ENCODE measurements at regions not wholly inside any gene's neighbourhood (a gene's known extent, or its start where the extent isn't known, plus 50 kb on each side); places are given as distances from the start of the nearest gene placed in this dataset.

DNA sequence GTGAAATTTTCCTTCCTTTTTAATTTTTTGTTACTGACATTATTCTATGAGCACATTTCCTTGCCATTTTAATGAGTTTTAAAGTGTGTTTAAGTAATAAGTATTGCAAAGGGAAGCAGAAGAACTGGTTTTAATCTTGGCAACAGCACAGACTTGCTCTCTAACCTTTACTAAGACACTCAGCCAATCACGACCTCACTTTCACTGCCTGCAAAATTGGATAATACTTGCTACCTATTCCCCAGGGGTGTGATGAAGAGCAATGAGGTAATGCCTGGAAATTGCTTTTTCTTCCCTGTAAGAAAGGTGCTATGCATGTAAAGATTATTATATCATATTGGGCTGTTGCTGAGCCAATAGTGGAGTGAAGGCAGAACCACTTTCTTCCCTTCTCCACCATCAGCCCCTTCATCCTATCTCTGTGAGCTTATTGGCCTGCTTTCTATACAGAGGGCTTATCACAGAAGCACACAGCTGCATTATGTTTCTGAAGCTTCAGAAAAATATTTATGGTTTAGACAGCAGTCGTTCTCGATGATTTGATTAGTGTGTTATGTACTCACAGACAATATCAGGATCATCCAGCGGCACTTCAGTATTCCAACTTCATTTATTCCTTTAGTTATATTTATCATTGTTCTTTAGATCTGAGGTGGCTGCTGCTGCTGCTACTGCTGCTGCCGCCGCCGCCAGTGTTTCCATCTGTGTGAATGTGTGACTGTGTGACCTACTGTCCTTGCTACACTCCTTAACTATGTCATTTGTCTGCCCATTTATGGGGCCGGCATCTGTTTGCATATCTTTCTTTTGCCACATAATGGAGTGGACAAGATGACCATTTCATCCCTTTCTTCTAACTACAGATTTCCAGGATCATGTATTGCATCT is 255.1 kb downstream of the C4orf33 start:
- no peak for DNase-seq

DNA sequence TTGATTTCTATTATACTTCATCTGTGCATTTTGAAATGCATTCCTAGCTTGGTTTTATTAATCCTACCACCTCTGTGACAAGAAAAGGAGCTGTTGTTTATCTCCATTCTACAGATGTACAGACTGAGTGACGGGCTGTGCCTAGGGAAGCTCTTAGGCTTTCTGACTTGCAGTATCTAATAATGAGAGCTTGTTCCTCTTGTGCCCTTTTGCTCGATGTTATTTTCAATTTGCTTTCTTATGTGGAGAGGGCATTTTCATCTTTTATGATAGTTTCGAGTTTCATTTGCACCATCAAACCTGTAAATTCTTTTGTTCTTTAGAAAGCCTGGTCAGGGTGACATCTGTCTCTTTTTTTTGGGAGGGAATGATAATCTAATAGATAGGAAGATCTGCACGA is 256.5 kb downstream of the C4orf33 start:
- DNase-seq = no peak

DNA sequence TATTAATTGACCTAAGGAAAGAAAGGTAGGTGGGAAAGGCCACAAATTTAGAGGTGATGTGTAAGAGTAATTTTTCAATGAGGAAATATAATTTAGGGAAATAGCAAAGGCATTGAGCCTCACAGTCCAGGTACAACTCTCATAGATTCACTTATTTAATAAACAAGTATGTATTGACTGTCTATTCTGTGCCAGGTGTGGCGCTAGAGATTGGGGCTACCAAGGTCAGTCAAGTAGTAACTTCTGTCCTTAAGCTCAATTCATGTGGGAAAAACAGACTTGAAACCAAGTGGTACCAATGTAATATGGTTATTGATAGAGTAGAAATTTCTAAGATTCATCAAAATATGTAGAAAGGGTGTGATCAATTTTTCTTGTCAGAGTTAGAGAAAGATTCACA is 257.5 kb downstream of the C4orf33 start:
- DNase-seq = no peak

DNA sequence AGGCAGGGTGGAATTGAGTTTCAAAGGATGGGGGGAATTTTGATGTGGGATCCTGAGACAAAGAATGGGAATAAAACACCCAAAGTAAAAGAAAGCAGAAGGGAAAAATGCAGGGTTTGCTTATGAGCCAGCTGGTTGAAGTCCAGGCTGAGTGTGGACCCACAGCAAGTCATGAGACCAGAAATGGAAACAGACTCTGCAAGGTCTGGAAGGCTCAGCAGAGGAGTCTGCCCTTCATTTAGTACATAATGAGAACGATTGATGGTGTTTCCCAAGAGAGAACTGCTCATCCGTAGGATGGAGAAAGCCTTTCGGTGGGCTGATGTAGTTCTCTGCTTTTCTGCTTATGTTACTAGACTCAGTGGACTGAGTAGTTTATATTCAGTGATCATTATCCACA is 259.1 kb downstream of the C4orf33 start:
- DNase-seq = no peak

DNA sequence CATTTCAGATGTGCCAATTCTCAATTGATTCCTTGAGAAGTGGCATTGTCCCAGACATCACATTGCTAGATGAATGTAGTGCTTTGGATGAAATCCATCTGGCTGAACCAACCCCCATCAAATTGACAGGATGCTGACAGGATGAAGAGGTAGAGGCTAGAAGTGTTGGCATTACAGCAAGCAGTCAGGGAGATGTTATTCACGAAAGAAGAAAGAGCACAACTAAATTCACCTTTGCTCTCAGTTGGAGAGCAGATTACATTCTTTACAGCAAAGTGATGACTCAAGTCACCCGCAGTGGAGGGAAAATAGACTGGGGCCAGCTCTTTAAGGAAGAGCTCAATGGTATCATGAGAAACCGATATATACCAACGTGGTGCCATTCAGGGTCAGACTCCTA is 259.6 kb downstream of the C4orf33 start:
- no peak for DNase-seq

DNA sequence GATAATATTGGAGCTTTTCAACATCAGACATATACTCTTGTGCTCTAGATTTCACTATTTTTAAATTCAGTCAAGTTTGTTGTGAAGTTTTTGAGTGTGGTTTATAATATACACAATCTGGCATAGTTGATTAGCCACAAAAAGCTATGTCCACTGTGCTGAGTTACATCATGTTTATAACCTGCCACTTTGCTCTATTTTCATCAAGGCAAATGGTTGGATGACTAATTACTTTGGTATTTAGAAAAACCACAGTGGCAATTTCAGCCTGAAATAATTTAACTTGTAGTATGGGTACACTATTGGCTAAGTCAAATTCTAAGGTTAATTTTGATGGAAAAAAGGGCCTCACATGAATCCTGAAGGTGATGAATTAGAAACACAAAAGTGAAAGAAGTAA is 262.6 kb downstream of the C4orf33 start:
- no peak for DNase-seq

DNA sequence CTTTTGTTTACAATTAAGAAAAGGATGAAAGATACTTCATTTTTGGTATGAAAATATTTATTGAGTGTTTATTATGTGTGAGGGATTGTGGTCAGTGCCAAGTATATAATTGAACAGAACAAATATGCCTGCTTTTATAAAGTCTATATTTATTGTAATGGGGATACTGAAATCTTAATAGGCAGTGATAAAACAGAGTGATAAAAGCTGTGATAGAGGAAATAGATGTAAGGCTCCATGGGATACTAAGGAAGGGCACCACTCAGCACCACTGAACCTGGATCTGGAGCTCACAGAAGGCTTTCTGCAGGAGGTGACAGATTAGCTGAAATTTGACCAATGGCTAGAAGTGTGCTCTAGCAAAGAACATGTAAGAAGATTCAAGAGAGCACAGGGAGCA is 263.5 kb downstream of the C4orf33 start:
- DNase-seq = no peak

DNA sequence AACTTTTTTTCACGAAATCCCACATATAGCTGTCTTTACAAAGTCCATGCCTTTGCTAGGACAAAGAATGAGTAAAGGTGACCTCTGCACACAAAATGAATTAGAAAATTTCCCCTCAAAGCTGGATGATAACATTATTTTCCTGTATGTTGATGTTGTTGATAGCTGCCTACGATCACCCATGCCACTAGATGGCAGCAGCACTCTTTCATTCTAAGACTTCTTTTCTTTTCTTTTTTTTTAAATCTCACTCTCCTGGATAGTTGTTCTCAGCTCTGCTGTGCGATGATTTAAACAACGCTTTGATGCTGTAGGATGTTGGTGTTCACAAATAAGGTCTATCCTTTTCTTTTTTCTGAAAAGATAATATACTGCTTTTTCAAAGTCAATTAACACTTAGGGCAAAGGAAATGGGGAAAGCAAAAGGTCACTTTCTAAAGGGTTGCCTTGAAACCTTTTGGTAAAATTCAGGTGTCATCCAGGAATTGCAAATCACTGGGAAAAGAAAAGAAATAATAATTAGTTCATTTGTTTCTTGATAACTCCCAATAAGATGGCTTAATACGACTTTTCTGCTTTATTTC is 266.8 kb downstream of the C4orf33 start:
- DNase-seq = no peak

DNA sequence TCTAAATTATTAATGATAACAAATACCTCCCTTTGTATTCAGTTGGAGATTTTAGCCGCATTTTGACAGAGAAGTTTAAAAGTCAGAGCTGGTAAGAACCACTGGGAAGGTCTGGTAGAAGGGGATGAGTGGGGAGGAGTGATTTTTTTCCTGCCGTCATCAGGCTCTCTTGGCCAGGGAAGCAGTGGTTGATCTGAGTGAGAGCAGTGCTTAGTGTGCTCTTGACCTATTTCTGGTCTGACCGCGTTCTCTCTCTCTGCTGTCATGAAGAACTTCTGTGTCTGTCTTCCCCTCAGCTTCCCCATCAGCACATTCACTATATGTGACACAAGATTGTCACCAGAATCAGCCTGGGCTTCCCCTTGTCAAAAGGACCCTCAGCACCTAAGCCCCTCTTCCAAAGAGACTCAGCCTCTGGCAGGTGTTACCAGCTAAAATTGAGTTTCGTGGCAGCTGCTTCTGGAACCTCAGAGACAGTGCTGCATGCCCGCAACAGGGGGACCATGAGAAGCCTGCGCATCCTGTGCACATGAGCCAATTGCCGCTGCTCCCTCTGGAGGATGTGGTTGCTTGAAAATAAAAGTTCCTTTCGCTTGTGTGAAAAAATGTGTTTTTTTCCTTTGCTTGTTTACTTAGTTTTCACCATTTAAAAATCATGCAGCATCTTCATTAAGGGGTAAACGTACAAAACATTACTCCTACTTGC is 268.9 kb downstream of the C4orf33 start:
- DNase-seq = no peak

DNA sequence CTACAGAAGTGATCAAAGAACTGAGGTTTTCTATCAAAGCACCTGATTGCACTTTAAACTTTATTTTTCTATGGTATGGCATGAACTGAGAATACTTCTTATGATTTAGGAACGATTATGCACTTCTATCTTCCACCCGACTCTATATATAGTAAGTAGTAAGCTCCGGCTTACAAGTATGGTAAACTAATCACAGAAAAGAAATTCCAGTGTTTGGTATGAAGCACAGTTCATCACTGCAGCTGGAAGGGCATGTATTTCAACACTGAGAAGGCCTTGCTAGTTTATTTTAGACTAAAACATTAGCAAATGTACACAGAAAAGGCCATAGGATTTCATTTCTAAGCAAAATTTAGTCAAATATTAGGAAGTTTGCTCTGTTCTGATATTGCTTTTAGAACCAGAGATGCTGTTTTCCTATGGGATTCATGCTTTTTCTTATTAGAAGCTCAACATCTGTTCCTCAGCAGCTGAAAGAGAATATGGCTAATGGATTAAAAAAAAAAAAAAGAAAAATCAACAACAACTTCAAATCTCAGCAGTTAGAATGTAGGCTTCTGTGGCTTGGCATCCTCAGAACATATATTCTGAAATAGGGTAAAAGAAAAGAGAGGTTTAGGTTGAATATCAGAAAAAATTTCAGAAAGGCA is 273.5 kb downstream of the C4orf33 start:
- no peak for DNase-seq

DNA sequence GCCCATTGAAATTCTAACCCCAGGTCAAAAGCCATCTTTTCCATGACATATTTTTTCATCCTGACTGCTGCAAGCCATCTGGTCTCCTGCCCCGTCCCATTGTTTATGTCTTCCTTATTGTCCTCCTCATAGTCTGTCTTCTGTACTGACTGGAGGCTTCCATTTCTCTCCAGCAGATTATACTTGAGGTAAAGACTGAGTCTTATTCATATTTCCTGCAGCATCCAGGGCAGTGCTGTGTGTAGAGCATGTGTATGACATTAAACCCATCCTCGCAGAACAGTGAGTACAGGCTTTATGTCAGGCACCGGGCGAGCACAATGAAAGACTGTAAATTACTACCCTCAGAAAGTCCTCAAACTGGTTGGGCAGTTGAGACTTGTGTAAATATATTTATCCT is 275.1 kb downstream of the C4orf33 start:
- no peak for DNase-seq

DNA sequence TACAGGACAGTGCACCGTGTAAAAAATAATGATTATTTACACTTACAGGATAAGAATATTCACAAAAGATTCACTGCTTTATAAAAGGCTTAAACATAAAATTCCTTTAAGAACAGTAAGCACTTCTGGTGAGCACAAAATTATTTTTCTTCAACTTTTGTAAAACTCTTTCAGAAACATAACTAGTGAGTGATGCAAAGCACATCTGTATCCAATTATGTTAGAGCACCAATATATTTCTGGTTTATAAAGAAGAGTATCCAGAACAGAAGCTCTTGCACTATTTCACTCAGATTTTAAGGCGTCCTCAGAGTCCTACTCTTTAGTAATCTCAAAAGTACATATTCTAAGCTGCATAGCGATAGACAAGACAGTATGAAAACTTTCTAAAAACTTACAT is 276.0 kb downstream of the C4orf33 start:
- no peak for DNase-seq

DNA sequence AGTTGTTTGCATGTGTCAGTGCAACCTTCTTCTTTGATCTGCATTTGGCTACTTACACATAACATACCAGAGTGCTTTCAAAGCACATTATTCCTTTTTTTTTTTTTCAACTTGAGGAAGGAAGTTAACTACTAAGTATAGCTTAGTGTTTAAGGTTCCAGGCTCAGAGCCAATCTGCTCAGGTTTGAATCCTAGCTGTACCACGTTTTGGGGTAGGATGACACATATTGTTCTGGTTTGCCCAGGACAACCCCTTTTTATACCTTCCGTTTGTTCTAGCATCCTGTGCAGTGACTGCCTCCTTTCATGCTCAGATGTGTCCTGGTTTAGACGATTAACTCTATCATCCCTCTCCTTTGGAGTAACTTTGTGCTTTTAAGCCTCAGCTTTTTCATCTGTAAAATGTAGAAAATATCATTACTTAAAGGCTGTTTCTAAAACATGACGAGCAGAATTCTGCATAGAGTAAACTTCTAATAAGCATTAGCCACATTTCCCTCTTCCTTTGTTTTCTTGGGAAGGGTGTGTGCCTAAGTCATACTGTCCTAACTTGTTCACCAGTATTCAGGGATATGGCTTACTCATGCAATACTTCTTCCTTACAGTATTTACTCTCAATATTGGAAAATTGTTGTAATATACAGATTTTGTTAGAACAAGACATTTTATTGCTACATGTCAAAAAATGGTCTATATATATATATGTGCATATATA is 281.3 kb downstream of the C4orf33 start:
- no peak for DNase-seq

DNA sequence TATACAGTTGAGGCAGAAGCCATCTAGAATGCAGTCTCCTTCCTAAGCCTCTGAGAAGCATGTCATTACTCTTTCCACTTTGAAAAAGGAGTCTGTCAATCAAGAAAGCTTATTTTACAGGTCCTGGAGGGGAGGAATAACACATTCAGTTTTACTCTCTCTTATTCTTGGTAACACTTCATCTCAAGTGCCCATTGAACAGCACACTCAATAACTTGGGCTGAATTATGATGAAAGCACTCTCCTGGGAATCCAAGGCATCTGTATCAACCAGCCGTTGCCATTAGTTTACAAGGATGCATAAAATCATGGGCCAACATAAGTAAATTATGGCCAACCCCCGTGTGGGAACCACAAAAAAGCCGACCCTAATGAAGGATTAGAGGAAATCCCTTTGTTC is 282.4 kb downstream of the C4orf33 start:
- no peak for DNase-seq

DNA sequence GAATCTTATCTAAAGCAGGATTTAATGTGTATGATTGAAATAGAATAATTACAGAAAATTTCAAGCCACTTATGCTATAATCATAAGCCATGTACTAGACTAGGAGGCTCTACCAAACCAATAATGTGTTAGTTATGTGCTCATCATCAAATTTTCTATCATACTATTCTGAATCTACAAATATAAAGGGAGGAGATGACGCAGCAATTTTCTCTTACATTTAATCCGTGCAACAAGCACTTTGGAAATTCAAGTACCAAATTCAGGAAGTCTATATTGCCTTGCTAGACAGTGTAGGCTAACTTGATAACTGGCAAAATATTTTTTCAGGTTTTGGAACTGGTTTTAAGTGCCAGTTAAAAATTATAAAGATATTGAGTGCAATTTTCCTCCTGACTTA is 283.5 kb downstream of the C4orf33 start:
- no peak for DNase-seq

DNA sequence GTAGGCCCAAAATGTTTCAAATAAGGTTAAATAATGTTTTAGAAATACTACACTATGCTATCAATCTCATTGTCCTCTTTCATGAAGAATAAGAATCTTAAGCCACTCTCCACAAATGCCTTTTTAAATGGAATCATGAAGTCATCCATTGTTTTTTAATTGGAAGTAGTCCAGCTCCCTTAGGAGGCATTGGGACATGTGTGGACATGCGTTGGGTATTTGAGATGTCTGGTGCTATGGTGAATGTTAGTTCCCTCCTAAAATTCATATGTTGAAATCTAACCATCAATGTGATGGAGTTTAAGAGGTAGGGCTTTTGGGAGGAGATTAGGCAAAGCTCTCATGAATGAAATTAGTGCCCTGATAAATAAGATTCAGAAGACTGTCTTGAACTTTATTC is 289.0 kb downstream of the C4orf33 start:
- DNase-seq = no peak

DNA sequence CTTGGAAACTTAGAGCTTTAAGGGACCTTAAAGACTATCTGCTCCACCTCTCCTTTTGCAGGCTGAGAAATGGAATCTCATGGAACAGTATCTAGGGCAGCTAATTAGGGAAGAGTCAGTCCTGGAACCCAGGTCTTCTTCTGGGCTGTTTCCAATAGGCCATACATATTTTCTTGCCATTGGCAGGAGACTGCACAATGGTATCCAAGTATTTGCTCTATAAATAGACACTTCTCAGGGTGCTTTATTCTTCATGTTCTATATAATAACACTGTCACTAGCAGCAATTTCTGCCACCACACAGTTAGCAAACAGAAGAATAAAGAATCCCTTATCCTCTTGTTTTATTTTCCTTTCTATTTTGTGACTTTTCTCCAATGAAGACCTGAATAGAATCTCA is 291.7 kb downstream of the C4orf33 start:
- DNase-seq = no peak

DNA sequence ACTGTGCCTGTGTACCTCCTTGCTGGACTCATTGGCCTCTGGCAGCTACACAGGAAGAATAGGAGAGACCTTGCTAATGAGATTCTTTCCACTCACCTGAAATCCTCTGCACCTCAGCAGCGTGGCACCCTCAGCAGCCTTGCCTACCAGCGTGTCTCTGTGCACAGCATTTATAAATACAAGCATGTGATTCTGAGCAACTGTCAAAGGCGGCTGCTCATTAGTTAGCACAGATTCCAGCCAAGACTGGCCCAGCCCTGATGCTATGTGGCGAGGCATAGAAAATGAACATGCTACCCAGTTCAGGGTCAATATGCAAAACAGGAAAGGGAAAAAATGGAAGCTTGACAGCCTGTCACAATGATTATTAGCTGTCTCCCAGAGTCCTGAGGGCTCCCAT is 298.0 kb downstream of the C4orf33 start:
- no peak for DNase-seq

DNA sequence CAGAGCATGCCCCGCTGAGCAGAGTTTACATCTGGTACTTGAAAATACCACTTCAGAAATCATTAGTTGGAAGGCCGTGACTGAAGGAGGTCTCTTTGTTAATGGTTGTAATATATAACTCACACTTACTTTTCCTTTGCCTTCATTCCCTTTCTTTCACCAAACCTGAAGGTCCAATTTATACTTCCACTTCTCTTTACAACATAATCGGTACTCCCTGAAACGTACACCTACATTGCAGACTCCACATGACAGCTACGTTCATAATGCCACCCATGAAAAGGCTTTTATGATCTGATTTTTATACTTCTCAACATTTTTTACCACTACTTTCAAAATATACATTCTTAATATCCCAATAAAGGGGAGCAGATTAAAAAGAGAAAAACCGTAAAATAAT is 298.7 kb downstream of the C4orf33 start:
- no peak for DNase-seq

DNA sequence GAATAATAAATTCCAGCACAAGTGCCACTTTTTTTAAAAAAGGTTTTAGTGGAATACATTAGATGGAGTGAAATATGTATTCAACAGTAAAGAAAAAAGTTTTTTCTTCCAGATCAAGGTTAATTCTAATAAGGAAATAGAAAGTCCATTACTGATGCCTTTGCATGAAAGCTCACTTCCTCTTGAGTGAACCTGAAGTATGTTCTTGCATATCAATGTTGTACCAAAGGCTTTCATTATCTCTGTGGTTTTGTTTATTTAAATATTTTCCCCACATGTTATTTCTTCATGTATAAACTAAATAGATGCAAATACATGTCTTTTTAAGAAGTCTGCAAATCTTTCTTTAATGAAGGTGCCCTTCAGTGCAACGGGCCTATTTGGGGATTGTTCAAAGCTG is 307.9 kb downstream of the C4orf33 start:
- no peak for DNase-seq

DNA sequence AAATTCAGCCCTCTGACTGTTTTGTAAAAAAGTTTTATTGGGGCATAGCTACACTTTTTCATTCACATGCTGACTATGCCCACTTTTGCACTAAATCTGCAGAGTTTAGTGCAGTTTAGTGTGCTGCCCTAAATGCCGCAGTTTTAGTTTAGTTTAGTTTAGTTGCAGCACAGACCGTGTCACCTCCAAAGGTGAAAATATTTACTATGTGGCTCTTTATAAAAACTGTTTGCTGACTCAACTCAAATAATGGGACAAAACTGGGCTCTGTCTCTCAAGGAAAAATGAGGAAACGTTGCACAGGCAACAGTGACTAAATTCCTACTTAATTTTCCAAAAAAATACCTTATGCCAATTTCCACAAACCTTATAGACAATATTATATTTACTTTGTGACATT is 314.2 kb downstream of the C4orf33 start:
- no peak for DNase-seq

DNA sequence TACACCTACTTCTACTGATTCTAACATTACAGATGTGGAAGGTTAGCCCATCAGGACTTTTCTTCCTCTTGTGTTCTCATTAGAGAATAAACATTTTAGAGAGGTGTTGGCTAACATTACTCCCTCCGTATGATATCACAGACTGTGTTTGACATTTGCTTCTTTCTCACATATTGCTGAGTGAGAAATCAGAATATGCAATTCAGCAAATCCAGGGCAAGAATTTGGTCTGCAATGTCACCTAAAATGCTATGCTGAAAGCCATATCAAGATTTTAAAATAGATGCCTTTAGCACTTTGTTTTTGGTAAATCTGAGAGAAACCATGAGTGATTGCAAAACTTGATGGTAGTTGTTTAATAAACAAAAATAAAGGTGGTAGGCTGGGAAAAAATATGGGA is 319.1 kb downstream of the C4orf33 start:
- no peak for DNase-seq

DNA sequence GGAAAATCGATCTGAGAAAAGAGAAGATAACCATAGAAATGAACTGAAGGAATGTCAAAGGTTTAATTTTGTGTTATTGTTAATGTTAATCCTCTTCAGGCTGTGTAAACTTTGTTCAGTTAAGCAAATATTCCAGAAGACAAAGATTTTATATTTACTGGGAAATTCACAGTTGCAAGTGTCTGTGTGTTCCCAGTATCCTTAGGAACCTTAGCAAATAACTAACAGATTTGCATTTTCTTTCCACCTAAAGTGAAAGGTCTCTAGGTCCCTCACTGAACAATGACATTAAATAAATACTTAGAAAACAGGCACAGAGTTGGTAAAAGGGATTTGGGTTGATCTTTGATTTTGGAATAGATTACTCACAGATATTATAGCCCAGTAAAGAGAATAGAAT is 324.7 kb downstream of the C4orf33 start:
- DNase-seq = no peak

Measured in activated gamma-delta T cell (primary cell).